KMS-11 (cell line): ENCODE measurements at regions not wholly inside any gene's neighbourhood (a gene's known extent, or its start where the extent isn't known, plus 50 kb on each side); places are given as distances from the start of the nearest gene placed in this dataset.

Experiments
- H2AFZ ChIP-seq: fragments of 200-600 bp; sonication (generic); 2 replicates; pipeline ENCODE4 v1.6.1; 2016; ENCODE audit warnings: antibody characterized with exemption, mixed run types, low read depth
- H3K27ac ChIP-seq: fragments of 200-600 bp; sonication (generic); 2 replicates; pipeline ENCODE4 v1.6.1; 2016; ENCODE audit warnings: mild to moderate bottlenecking, mixed run types
- H3K27me3 ChIP-seq: fragments of 200-600 bp; sonication (generic); 2 replicates; pipeline ENCODE4 v1.6.1; 2017; ENCODE audit warnings: mild to moderate bottlenecking, low read depth, mixed run types, moderate library complexity; ENCODE audit not compliant: insufficient read depth
- H3K36me3 ChIP-seq: fragments of 200-600 bp; sonication (generic); 2 replicates; pipeline ENCODE4 v1.6.1; 2017; ENCODE audit warnings: mild to moderate bottlenecking, mixed run types; ENCODE audit not compliant: insufficient read depth
- H3K4me1 ChIP-seq: fragments of 200-600 bp; sonication (generic); 2 replicates; pipeline ENCODE4 v1.6.1; 2016; ENCODE audit warnings: mild to moderate bottlenecking, low read depth, mixed run types; ENCODE audit not compliant: poor library complexity, severe bottlenecking
- H3K4me2 ChIP-seq: fragments of 200-600 bp; sonication (generic); 2 replicates; pipeline ENCODE4 v1.7.0; 2016; ENCODE audit warnings: mild to moderate bottlenecking, mixed run types
- H3K4me3 ChIP-seq: fragments of 200-600 bp; sonication (generic); IDR thresholded peaks from 2 replicates; pipeline ENCODE4 v1.6.1; 2017; ENCODE audit warnings: low read depth, low read length, mixed read lengths; ENCODE audit not compliant: insufficient read depth
- H3K79me2 ChIP-seq: fragments of 200-600 bp; sonication (generic); 2 replicates; pipeline ENCODE4 v1.6.1; 2016; ENCODE audit warnings: low read depth, mixed run types; ENCODE audit not compliant: insufficient read depth
- H3K9ac ChIP-seq: fragments of 200-600 bp; sonication (generic); 2 replicates; pipeline ENCODE4 v1.6.1; 2016; ENCODE audit warnings: mild to moderate bottlenecking, mixed run types
- H4K20me1 ChIP-seq: fragments of 200-600 bp; sonication (generic); 2 replicates; pipeline ENCODE4 v1.6.1; 2016; ENCODE audit warnings: mild to moderate bottlenecking, mixed run types; ENCODE audit not compliant: insufficient read depth
- TF ChIP-seq, protein P1 (sequence below): fragments of 200-600 bp; sonication (generic); conservative IDR thresholded peaks from 2 replicates; pipeline ENCODE4 v1.6.1; 2017; ENCODE audit warnings: low read depth, mild to moderate bottlenecking, antibody characterized with exemption, low read length, moderate library complexity, mixed read lengths

DNA sequence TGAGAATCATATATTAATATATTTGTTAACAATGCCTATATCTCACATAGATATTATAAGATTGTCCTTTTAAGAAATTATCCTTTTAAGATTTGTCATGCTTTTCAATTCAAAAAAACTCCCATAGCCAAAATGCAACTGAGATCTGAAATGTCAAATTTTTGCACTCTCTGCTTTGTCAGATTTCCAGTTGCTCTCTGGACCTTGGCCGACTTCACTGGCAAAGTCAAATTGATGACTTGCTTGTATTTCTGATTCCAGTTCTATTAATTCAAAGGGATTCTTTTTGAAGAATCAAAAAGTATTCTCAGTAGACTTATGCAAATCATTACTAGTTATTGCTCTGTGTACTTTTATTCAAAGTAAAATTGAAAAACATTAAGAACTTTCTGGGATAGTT, 101.2 kb upstream of the SCEL start:
- Histone ChIP-seq H3K4me3 (no peak overlapping the region), H3K27ac (no peak overlapping the region), H3K27me3 (no peaks in the 10 kb centered on the region), H4K20me1 (no peaks in the 10 kb centered on the region), H3K9ac (no peak overlapping the region), H3K4me1 (no peaks in the 10 kb centered on the region), H3K36me3 (no peaks in the 10 kb centered on the region), H3K4me2 (no peak overlapping the region), H3K79me2 (no peaks in the 10 kb centered on the region), H2AFZ (no peak overlapping the region)
- TF ChIP-seq, protein P1, sequence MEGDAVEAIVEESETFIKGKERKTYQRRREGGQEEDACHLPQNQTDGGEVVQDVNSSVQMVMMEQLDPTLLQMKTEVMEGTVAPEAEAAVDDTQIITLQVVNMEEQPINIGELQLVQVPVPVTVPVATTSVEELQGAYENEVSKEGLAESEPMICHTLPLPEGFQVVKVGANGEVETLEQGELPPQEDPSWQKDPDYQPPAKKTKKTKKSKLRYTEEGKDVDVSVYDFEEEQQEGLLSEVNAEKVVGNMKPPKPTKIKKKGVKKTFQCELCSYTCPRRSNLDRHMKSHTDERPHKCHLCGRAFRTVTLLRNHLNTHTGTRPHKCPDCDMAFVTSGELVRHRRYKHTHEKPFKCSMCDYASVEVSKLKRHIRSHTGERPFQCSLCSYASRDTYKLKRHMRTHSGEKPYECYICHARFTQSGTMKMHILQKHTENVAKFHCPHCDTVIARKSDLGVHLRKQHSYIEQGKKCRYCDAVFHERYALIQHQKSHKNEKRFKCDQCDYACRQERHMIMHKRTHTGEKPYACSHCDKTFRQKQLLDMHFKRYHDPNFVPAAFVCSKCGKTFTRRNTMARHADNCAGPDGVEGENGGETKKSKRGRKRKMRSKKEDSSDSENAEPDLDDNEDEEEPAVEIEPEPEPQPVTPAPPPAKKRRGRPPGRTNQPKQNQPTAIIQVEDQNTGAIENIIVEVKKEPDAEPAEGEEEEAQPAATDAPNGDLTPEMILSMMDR: no peak

DNA sequence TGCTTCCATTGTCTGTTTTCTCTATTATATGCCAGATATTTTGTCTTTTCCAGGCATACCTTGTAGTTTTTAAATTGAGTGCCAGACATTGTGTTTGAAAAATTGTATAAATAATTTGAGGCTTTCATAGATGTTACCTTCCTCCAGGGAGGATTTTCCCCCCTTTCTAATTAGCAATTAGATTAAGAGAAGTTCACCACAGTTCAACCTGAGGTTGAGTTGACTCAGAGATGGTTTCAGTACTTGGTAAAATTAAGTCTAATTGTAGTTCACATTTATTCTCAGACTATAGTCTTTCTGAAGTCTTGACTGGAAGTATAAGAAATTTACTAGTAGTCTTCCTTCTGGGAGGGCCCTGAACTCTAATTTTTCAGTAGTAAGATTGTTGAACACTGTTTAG, 104.1 kb upstream of the SCEL start:
- H3K4me1 ChIP-seq: no peaks in the 10 kb centered on the region
- no peaks in the 10 kb centered on the region for H3K79me2 ChIP-seq
- no peak overlapping the region for H3K4me3 ChIP-seq
- H3K4me2 ChIP-seq: no peak overlapping the region
- H3K9ac ChIP-seq: no peak overlapping the region
- H2AFZ ChIP-seq: no peak overlapping the region
- no peak overlapping the region for H3K27ac ChIP-seq
- H3K36me3 ChIP-seq: no peaks in the 10 kb centered on the region
- no peaks in the 10 kb centered on the region for H3K27me3 ChIP-seq
- no peaks in the 10 kb centered on the region for H4K20me1 ChIP-seq
- TF ChIP-seq, protein P1: no peak

DNA sequence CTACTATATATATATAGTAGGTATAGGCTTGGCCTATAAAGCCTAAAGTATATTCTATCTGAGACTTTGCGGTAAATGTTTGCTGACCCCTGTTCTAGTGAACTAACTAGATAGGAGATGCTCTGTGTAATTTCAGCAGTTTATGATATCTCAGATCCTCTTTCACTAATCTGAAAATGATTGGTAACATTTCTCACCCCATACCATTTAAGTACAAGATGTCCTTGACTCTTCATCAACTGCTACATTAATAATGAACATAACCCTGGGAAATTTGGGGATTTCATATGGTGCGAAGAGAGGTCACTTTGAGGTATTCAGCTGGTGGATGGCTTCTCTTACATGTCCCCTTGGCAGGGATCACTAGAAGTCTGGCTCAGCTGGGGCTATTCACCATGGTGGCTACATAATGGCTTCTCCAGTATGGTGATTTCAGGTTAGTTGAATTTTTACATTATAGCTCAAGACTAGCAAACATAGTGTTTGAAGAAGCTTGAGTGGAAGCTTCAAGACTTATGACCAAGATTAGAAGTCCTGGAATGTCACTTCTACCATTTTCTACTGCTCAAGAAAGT, 103.6 kb upstream of the MYCBP2 start:
- Histone ChIP-seq H2AFZ (no peak overlapping the region), H4K20me1 (no peaks in the 10 kb centered on the region), H3K4me3 (no peak overlapping the region), H3K4me1 (no peaks in the 10 kb centered on the region), H3K27me3 (no peaks in the 10 kb centered on the region), H3K4me2 (no peak overlapping the region), H3K79me2 (no peaks in the 10 kb centered on the region), H3K36me3 (no peaks in the 10 kb centered on the region), H3K27ac (no peak overlapping the region), H3K9ac (no peak overlapping the region)
- TF ChIP-seq, protein P1: no peak

DNA sequence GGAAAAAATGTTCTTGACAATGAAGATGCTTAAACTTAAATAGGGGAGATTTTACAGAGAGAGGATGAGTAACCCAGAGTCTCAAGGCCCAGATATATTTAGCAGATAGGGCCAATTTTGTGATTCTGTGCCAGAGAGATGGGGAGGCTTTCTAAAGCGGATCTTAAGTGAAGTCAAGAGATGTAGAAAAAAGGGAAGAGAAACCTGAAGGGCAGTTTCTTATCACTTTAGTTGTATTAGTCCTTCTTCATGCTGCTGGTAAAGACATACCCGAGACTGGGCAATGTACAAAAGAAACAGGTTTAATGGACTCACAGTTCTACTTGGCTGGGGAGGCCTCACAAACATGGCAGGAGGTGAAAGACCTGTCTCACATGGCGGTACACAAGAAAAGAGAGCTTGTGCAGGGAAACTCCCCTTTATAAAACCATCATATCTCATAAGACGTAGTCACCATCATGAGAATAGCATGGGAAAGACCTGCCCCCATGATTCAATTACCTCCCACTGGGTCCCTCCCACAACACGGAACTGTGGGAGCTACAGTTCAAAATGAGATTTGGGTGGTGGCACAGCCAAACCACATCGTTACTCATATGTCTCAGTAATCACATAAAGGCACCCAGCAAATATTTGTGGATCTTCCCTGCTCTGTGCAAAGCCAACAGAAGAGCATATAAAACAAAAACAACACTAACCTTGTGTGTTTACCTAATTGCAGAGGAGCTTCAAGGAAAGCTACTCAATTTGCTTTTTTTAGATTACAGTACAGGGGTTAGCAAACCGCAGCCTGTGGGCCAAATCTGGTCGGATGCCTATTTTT, 102.6 kb upstream of the MYCBP2 start:
- H3K4me2 ChIP-seq: no peak overlapping the region
- H3K9ac ChIP-seq: no peak overlapping the region
- no peaks in the 10 kb centered on the region for H3K36me3 ChIP-seq
- H3K27ac ChIP-seq: no peak overlapping the region
- no peaks in the 10 kb centered on the region for H3K27me3 ChIP-seq
- no peak overlapping the region for H2AFZ ChIP-seq
- no peaks in the 10 kb centered on the region for H3K4me1 ChIP-seq
- no peaks in the 10 kb centered on the region for H4K20me1 ChIP-seq
- H3K79me2 ChIP-seq: no peaks in the 10 kb centered on the region
- H3K4me3 ChIP-seq: no peak overlapping the region
- TF ChIP-seq, protein P1: no peak
